GM21360 (cell line): ENCODE measurements at regions not wholly inside any gene's neighbourhood (a gene's known extent, or its start where the extent isn't known, plus 50 kb on each side); places are given as distances from the start of the nearest gene placed in this dataset.
"Not testable (repeated sequence)": the region's sequence is repeated elsewhere in the genome, so short reads cannot be mapped to it uniquely, and the experiment has no call there.

Experiments
- ATAC-seq: cut with Tn5 transposase; IDR thresholded peaks from one replicate; pipeline ENCODE4 v1.9.1; 2021; ENCODE audit warnings: mild to moderate bottlenecking, moderate library complexity; ENCODE audit not compliant: unreplicated experiment

- ATAC-seq = no peak
Measured at GRCh38 chr15:53133255-53133850, 343.2 kb upstream of the ONECUT1 start.

DNA sequence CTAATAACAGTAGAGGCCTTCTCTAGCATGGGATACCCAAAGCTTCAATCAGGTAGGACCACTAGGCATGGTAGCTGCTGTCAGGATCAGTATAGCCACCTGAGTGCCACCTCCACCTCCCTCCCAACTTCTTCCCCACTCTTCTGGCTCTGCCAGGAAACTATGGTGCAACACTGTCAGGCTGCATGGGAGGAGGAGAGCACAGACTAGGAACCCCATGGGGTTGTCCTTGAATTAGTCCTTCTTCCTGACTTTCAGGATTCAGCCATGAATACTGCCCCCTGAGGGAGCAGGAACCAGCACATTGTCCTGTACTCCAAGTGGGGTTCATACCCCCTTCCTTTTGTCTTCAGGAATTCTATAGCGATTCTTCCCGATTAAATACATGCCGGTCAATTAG, 340.8 kb upstream of the ONECUT1 start:
- no peak for ATAC-seq

- no peak for ATAC-seq
Measured at GRCh38 chr15:53129121-53129904, 339.2 kb upstream of the ONECUT1 start.

DNA sequence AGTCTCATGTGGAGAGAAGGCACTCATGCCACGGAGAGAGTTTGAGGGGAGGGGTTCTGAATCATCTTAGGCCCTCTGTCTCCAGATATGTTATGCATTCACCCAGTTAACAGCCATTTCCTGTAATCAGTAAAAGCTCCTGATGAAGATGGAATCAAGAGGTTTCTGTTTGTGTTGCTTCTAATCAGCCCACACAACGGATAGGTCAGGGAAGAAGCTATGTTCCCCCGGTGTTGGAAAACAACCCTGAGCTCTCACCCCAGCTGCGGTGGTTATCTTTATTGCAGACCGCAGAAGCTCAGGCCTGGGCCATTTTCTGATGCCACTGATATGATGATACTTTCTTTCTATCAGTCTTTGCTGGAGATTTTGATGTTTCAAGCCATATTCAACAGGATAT, 338.5 kb upstream of the ONECUT1 start:
- ATAC-seq = no peak

- ATAC-seq = no peak
Measured at GRCh38 chr15:53126144-53126543, 336.0 kb upstream of the ONECUT1 start.

DNA sequence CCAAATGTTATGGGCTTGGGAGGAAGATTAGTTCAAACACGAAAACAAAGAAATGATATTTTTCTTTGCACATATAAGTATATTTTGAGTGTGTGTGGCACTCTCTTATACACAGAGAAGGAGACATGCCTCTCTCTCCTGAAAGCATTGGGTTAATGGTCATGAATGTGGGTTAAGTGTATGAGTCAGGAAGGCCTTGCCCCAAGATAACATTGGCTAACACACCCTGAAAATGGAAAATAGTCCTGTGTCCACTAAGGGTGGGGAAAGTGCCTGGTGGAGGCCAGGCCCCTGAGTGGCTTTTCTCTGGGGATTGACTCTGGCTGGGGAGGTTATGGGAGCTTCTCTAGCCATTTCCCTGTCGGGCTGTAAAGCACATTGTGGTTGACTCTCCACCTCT, 332.7 kb upstream of the ONECUT1 start:
- ATAC-seq = no peak

DNA sequence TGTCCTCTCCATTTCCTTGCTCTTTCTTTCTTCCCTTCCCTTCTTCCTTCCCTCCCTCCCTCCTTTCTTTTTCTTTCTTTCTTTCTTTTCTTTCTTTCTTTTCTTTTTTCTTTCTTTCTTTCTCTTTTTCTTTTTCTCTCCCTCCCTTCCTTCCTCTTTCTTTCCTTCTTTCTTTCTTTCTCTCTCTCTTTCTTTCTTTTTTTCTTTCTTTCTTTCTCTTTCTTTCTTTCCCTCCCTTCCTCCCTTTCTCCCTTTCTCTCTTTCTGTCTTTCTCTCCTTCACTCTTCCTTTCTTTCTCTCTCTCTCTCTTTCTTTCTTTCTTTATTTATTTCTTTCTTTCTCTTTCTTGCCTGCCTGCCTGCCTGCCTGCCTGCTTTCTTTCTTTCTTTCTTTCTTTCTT, 326.8 kb upstream of the ONECUT1 start:
- ATAC-seq = not testable (repeated sequence)

DNA sequence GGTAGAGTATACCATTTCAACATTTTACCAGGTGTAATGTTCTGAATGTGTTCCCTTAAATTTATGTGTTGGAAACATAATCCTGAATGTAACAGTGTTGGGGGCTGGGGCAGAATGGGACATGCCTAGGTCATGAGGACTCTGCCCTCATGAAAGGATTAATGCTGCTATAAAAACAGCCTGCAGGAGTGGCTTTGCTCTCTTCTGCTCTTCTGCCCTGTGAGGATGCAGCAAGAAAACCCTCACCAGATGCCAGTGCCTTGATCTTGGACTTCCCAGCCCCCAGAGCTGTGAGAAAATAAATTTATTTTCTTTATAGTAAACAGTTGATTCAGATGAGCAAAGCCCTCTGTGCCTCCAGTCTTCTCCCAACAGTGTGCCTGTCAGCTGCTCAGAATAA, 326.0 kb upstream of the ONECUT1 start:
- ATAC-seq = no peak

GRCh38 chr15:53115563-53115962, 325.4 kb upstream of the ONECUT1 start:
- no peak for ATAC-seq

DNA sequence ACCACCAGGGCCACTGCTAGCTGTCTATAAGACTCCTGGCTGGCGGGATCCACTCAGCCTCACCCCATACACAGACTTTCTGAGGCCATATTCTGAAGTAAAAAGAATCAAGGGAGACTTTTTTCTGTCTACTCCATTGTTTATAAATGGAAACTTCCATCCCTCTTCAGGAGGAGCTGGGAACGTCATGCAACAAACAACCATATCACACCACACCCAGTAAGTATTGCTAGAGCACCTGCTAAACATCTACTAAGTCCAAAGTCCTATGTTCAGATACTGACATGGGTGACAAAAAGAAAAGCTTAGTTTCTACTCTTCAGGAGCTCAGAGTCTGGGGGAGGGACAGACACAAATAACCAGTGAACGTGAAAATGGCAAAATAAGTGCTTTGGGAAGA, 324.8 kb upstream of the ONECUT1 start:
- no peak for ATAC-seq

DNA sequence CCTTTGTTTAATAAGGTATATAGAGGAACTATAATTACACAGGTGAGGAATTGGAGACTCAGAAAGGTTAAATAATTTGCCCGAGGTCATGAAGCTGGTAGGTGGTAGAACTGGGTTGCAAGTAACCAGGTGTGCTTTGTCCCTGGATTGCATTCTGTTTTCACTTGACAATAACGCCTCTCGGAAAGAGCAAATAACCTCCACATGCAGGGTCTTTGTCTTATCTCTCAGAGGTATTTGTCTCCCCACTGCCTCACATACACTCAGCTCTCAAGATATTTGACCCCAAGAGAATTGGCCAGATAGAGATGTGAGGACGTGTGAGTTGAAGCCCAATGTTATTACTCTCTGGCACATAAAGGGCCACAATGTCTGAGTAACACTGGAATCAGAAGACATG, 320.9 kb upstream of the ONECUT1 start:
- no peak for ATAC-seq

GRCh38 chr15:53108319-53108718, 318.2 kb upstream of the ONECUT1 start:
- no peak for ATAC-seq

DNA sequence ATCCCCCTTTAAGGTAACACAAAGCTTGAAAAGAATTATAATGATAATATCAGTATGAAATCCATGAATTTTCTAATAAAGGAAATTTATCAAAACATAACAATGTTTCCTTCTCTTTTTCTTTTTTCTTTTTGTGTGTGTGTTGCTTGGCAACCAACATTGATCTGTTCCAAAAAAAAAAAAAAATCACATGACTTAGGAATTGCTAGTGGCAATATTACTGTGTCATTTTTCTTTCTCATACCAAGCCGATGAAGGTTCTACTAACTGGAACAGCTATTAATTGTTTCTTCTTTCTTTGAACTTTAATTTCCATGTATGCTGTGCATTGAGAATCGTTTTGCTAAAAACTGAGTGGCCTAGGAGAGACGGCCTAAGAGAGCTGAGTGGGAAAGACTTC, 317.7 kb upstream of the ONECUT1 start:
- no peak for ATAC-seq

GRCh38 chr15:53106505-53107286, 316.6 kb upstream of the ONECUT1 start:
- ATAC-seq = no peak

- ATAC-seq = no peak
Measured at GRCh38 chr15:53102483-53102882, 312.3 kb upstream of the ONECUT1 start.

DNA sequence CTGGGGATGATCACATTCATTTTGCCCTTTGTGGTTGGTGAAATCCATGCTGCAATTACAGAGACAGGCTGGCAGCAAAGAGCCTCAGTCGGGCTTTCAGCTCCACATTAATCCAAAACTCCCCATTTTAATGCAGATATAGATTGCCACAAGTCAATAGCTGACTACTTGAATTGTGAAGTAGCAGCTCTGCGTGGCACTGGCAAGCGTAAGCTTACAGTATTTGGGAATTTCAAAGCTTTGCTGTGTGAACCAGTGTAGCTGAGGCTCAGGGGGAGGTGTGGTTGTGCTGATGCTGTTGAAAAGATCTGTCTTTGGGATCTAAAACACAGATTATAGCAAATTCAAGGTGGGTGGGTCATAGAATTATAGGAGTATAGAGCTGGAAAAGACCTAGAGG, 290.3 kb upstream of the ONECUT1 start:
- ATAC-seq = no peak

GRCh38 chr15:53074221-53074620, 284.1 kb upstream of the ONECUT1 start:
- ATAC-seq = no peak

DNA sequence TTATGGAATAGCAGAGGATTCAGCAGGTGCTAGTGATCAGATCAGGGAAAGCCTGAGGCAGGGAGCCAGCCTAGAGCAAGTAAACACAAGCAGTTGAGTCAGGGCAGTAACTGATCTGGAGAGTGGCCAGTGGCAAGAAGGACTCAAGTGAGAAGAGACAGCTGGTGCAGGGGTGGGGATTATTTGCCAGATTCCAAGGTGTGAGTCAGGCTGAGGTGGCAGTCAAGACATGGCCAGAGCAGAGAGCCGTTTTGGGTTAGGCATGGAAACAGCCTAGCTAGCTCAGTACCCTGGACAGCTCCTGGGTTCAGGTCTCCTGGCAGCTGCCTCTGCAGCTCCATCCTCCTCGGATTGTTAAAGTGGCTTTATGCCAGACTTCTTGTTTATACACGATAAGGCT, 281.9 kb upstream of the ONECUT1 start:
- no peak for ATAC-seq

DNA sequence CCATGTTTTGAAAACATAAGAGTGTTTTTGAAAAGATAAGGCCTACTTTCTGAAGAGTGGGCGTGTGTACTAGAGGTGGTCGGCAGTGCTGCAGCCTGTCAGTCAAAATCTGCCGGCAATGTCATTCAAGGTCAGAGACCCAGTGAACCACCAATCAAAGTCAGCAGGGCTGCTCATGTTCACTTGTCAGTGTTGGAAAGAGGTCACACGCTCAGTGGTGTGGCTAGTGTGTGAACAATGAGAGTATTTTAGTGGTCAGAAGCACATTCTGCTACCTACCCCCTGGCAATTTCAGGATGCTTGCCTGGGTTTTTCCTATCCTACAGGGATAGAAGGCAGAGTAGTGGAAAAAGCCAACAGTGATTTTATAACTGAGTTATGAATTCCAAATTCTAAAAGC, 278.5 kb upstream of the ONECUT1 start:
- ATAC-seq = no peak

- no peak for ATAC-seq
Measured at GRCh38 chr15:53059273-53060043, 269.3 kb upstream of the ONECUT1 start.

GRCh38 chr15:53046153-53046790, 256.1 kb upstream of the ONECUT1 start:
- no peak for ATAC-seq
